GM23248 (cell line): ENCODE measurements at regions not wholly inside any gene's neighbourhood (a gene's known extent, or its start where the extent isn't known, plus 50 kb on each side); places are given as distances from the start of the nearest gene placed in this dataset.

Experiments
- DNase-seq: peaks from one replicate; pipeline ENCODE4 v3.0.0-alpha.2; 2015
- H2AFZ ChIP-seq: fragments of 200-600 bp; sonication (generic); 2 replicates; pipeline ENCODE4 v1.6.1; 2016; ENCODE audit warnings: antibody characterized with exemption
- H3F3A ChIP-seq: fragments of 200-600 bp; sonication (generic); 2 replicates; pipeline ENCODE4 v1.6.1; 2016; ENCODE audit warnings: mild to moderate bottlenecking, antibody characterized with exemption, mixed run types; ENCODE audit not compliant: insufficient read depth
- H3K27ac ChIP-seq: fragments of 200-600 bp; sonication (generic); 2 replicates; pipeline ENCODE4 v1.5.1; 2016; ENCODE audit warnings: mild to moderate bottlenecking
- H3K27me3 ChIP-seq: fragments of 200-600 bp; sonication (generic); replicated peaks from 2 replicates; pipeline ENCODE4 v1.6.1; 2016; ENCODE audit warnings: mild to moderate bottlenecking; ENCODE audit not compliant: insufficient read depth
- H3K36me3 ChIP-seq: fragments of 200-600 bp; sonication (generic); 2 replicates; pipeline ENCODE4 v1.6.1; 2016; ENCODE audit warnings: low read depth, mild to moderate bottlenecking
- H3K4me1 ChIP-seq: fragments of 200-600 bp; sonication (generic); 2 replicates; pipeline ENCODE4 v1.6.1; 2016; ENCODE audit warnings: mild to moderate bottlenecking; ENCODE audit not compliant: insufficient read depth
- H3K4me2 ChIP-seq: fragments of 200-600 bp; sonication (generic); one replicate; pipeline ENCODE4 v1.6.1; 2016; ENCODE audit warnings: mild to moderate bottlenecking; ENCODE audit not compliant: unreplicated experiment
- H3K4me3 ChIP-seq: fragments of 200-600 bp; sonication (generic); 2 replicates; pipeline ENCODE4 v1.5.1; 2016; ENCODE audit warnings: mild to moderate bottlenecking
- H3K79me2 ChIP-seq: fragments of 200-600 bp; sonication (generic); 2 replicates; pipeline ENCODE4 v1.6.1; 2016; ENCODE audit warnings: mild to moderate bottlenecking; ENCODE audit not compliant: insufficient read depth
- H3K9ac ChIP-seq: fragments of 200-600 bp; sonication (generic); 2 replicates; pipeline ENCODE4 v1.6.1; 2016; ENCODE audit warnings: mild to moderate bottlenecking
- H3K9me2 ChIP-seq: fragments of 200-600 bp; sonication (generic); 2 replicates; pipeline ENCODE4 v1.6.1; 2016; ENCODE audit warnings: mixed run types, mild to moderate bottlenecking, moderate library complexity; ENCODE audit not compliant: insufficient read depth
- H3K9me3 ChIP-seq: fragments of 200-600 bp; sonication (generic); one replicate; pipeline ENCODE4 v1.6.1; 2017; ENCODE audit warnings: low read depth
- H4K20me1 ChIP-seq: fragments of 200-600 bp; sonication (generic); 2 replicates; pipeline ENCODE4 v1.6.0; 2016; ENCODE audit not compliant: insufficient read depth
- EZH2 ChIP-seq: fragments of 200-600 bp; sonication (generic); IDR thresholded peaks from 2 replicates; pipeline ENCODE4 v1.6.1; 2018; ENCODE audit warnings: antibody characterized with exemption, mild to moderate bottlenecking; ENCODE audit not compliant: insufficient read depth, poor library complexity, severe bottlenecking
- EZH2phosphoT487 ChIP-seq: fragments of 200-600 bp; sonication (generic); IDR thresholded peaks from 2 replicates; pipeline ENCODE4 v1.6.1; 2018; ENCODE audit warnings: antibody characterized with exemption, moderate library complexity, mild to moderate bottlenecking, low read depth; ENCODE audit not compliant: insufficient read depth
- WGBS, 2 experiments: methylation state at CpG; one replicate each; pipeline ENCODE4 v1.1.6; 2015 to 2017; ENCODE audit warnings: low lambda C conversion rate in 2 of 2, low coverage in 1 of 2; ENCODE audit errors: missing lambda C conversion rate in 2 of 2; 5-methylcytosine and 5-hydroxymethylcytosine counted together
- in situ Hi-C: fragments of 300-500 bp; cut with MboI; formaldehyde crosslinking; loops from 2 replicates; pipeline ENCODE4 v1.15.0; 2020

- no peaks in the 10 kb centered on the region for H3K9me3 ChIP-seq
- TF ChIP-seq EZH2phosphoT487: no peak
- no peak for TF ChIP-seq EZH2
- H3K4me2 ChIP-seq: no peak overlapping the region
- H3K9me2 ChIP-seq: no peaks in the 10 kb centered on the region
- in situ Hi-C loops: no loop called here
- no peaks in the 10 kb centered on the region for H3K36me3 ChIP-seq
- H3K27me3 ChIP-seq: no peaks in the 10 kb centered on the region
- 26 to 33% methylated on average over 8 of the region's 8 CpGs for WGBS, 2 experiments
- DNase-seq: no peak
- no peaks in the 10 kb centered on the region for H4K20me1 ChIP-seq
- H3K79me2 ChIP-seq: no peaks in the 10 kb centered on the region
- H3K4me3 ChIP-seq: no peak overlapping the region
- no peak overlapping the region for H3K27ac ChIP-seq
- H2AFZ ChIP-seq: no peak overlapping the region
- H3K9ac ChIP-seq: no peak overlapping the region
- H3K4me1 ChIP-seq: no peaks in the 10 kb centered on the region
- H3F3A ChIP-seq: no peaks in the 10 kb centered on the region
Observed at GRCh38 chr2:15814403-15814802, 125.9 kb upstream of the MYCN start.

- Histone ChIP-seq H3K9me3 (no peaks in the 10 kb centered on the region), H3K79me2 (no peaks in the 10 kb centered on the region), H3K27me3 (no peaks in the 10 kb centered on the region), H4K20me1 (no peaks in the 10 kb centered on the region), H2AFZ (no peak overlapping the region), H3K9ac (no peak overlapping the region), H3K36me3 (no peaks in the 10 kb centered on the region), H3F3A (no peaks in the 10 kb centered on the region), H3K27ac (no peak overlapping the region), H3K4me3 (no peak overlapping the region), H3K4me1 (no peaks in the 10 kb centered on the region), H3K9me2 (no peaks in the 10 kb centered on the region), H3K4me2 (no peak overlapping the region)
- WGBS, 2 experiments: 7 to 9% methylated on average over 6 of the region's 6 CpGs
- no peak for DNase-seq
- TF ChIP-seq EZH2 (no peak), EZH2phosphoT487 (no peak)
- in situ Hi-C loops: no loop called here
Observed at GRCh38 chr2:15814946-15815345, 125.4 kb upstream of the MYCN start.

DNA sequence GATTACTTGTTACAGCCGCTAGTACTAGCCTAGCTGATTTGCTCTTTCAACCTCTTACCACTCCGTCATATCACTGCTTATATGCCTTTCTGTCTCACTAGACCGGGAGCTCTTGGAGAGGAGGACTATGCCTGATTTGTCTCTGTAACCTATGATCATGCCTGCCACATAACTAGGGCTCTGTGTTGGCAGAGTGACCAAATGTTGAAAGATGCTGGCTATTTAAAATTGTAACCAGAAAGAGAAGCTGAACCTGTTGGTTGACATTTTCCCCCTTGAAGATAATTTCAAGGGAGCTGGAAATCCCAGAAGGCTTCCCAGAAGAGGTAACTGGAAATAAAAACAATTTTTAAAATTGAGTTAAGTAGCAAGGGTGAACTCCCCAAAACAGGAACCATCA, 124.1 kb upstream of the MYCN start:
- Histone ChIP-seq H3K9ac (no peak overlapping the region), H3K27me3 (no peaks in the 10 kb centered on the region), H3K4me2 (no peak overlapping the region), H3K79me2 (no peaks in the 10 kb centered on the region), H3K9me2 (no peaks in the 10 kb centered on the region), H3K4me3 (no peak overlapping the region), H3K36me3 (no peaks in the 10 kb centered on the region), H3F3A (no peaks in the 10 kb centered on the region), H3K27ac (no peak overlapping the region), H2AFZ (no peak overlapping the region), H4K20me1 (no peaks in the 10 kb centered on the region), H3K4me1 (no peaks in the 10 kb centered on the region), H3K9me3 (no peaks in the 10 kb centered on the region)
- in situ Hi-C loops: no loop called here
- DNase-seq: no peak
- WGBS, 2 experiments: 32 to 37% methylated on average over 3 of the region's 3 CpGs
- no peak for TF ChIP-seq EZH2

- no peaks in the 10 kb centered on the region for H3K27me3 ChIP-seq
Observed at GRCh38 chr2:15816674-15817406, 123.5 kb upstream of the MYCN start.

DNA sequence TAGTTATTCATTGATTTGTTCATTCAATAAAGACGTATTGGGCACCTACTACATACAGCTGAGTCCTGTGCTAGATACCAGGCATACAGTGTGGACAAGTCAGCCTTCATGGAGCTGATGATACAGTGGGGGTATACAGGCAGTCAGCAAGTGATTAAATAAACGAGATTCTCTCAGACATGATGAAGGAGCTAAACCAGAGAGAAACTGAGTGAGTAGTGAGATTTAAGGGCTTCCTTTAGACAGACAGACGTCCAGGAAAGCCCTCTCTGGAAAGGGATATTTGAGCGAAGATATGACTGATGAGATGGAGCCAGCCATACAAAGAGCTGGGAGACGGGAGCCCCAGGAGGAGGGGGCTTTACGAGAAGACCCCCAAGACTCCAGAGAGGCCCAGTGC, 122.6 kb upstream of the MYCN start:
- no peaks in the 10 kb centered on the region for H3K27me3 ChIP-seq

More at GRCh38 chr2:15816674-15817406, 123.5 kb upstream of the MYCN start:
- Histone ChIP-seq H3K4me1 (no peaks in the 10 kb centered on the region), H3K4me3 (no peak overlapping the region), H3K9me3 (no peaks in the 10 kb centered on the region), H4K20me1 (no peaks in the 10 kb centered on the region), H3K79me2 (no peaks in the 10 kb centered on the region), H3K9me2 (no peaks in the 10 kb centered on the region), H2AFZ (no peak overlapping the region), H3K9ac (no peak overlapping the region), H3F3A (no peaks in the 10 kb centered on the region), H3K4me2 (no peak overlapping the region), H3K27ac (no peak overlapping the region), H3K36me3 (no peaks in the 10 kb centered on the region)
- in situ Hi-C loops: no loop called here
- no peak for TF ChIP-seq EZH2phosphoT487
- 41 to 47% methylated on average over 9 of the region's 9 CpGs for WGBS, 2 experiments
- no peak for DNase-seq

More for the DNA sequence above, 122.6 kb upstream of the MYCN start:
- no peak overlapping the region for H3K9ac ChIP-seq
- no peak overlapping the region for H3K4me3 ChIP-seq
- H3K27ac ChIP-seq: no peak overlapping the region
- H3K9me3 ChIP-seq: no peaks in the 10 kb centered on the region
- no peaks in the 10 kb centered on the region for H3K9me2 ChIP-seq
- TF ChIP-seq EZH2 (no peak), EZH2phosphoT487 (no peak)
- DNase-seq: no peak
- no peak overlapping the region for H2AFZ ChIP-seq
- H3K4me2 ChIP-seq: no peak overlapping the region
- H3K4me1 ChIP-seq: no peaks in the 10 kb centered on the region
- no peaks in the 10 kb centered on the region for H4K20me1 ChIP-seq
- no peaks in the 10 kb centered on the region for H3K36me3 ChIP-seq
- H3K79me2 ChIP-seq: no peaks in the 10 kb centered on the region
- in situ Hi-C loops: no loop called here
- H3F3A ChIP-seq: no peaks in the 10 kb centered on the region
- 11 to 19% methylated on average over 6 of the region's 6 CpGs for WGBS, 2 experiments
